Activated effector memory CD4-positive, alpha-beta T cell treated with anti-CD3 and anti-CD28 coated beads, Interleukin-2, amount 50 U/mL, for 16 hours (primary cell): ENCODE measurements at regions not wholly inside any gene's neighbourhood (a gene's known extent, or its start where the extent isn't known, plus 50 kb on each side); places are given as distances from the start of the nearest gene placed in this dataset.

Source experiments
- DNase-seq: peaks from one replicate; pipeline ENCODE4 v3.0.0-alpha.2; 2020

- DNase-seq = no peak
Measured at GRCh38 chr13:24012648-24013047, 115.3 kb upstream of the C1QTNF9B start.

- no peak for DNase-seq
Measured at GRCh38 chr13:24013189-24013588, 115.9 kb upstream of the C1QTNF9B start.

- no peak for DNase-seq
Measured at GRCh38 chr13:24016046-24016445, 118.7 kb upstream of the C1QTNF9B start.

- no peak for DNase-seq
Measured at GRCh38 chr13:24022568-24022967, 125.3 kb upstream of the C1QTNF9B start.

GRCh38 chr13:24023073-24023472 is 125.8 kb upstream of the C1QTNF9B start:
- no peak for DNase-seq

GRCh38 chr13:24027494-24027893 is 130.2 kb upstream of the C1QTNF9B start:
- DNase-seq = no peak

- no peak for DNase-seq
Measured at GRCh38 chr13:24032252-24032651, 128.3 kb upstream of the SPATA13 start.

GRCh38 chr13:24032674-24033073 is 127.8 kb upstream of the SPATA13 start:
- no peak for DNase-seq

- DNase-seq = no peak
Measured at GRCh38 chr13:24033527-24034302, 126.8 kb upstream of the SPATA13 start.

- DNase-seq = no peak
Measured at GRCh38 chr13:24035411-24035810, 125.1 kb upstream of the SPATA13 start.

GRCh38 chr13:24036115-24036514 is 124.4 kb upstream of the SPATA13 start:
- no peak for DNase-seq

GRCh38 chr13:24038405-24038804 is 122.1 kb upstream of the SPATA13 start:
- no peak for DNase-seq

GRCh38 chr13:24038841-24039330 is 121.6 kb upstream of the SPATA13 start:
- DNase-seq = no peak

GRCh38 chr13:24039621-24040475 is 120.7 kb upstream of the SPATA13 start:
- DNase-seq = no peak

GRCh38 chr13:24040835-24041234 is 119.7 kb upstream of the SPATA13 start:
- no peak for DNase-seq

- DNase-seq = no peak
Measured at GRCh38 chr13:24041651-24042225, 118.8 kb upstream of the SPATA13 start.

- DNase-seq = no peak
Measured at GRCh38 chr13:24042710-24043440, 117.6 kb upstream of the SPATA13 start.

- DNase-seq = no peak
Measured at GRCh38 chr13:24043590-24044350, 116.8 kb upstream of the SPATA13 start.

- no peak for DNase-seq
Measured at GRCh38 chr13:24045597-24045996, 114.9 kb upstream of the SPATA13 start.

GRCh38 chr13:24050292-24050711 is 110.2 kb upstream of the SPATA13 start:
- no peak for DNase-seq

- DNase-seq = no peak
Measured at GRCh38 chr13:24050796-24051715, 109.5 kb upstream of the SPATA13 start.
